ENCODE measurements at regions not wholly inside any gene's neighbourhood (a gene's known extent, or its start where the extent isn't known, plus 50 kb on each side); places are given as distances from the start of the nearest gene placed in this dataset.

DNA sequence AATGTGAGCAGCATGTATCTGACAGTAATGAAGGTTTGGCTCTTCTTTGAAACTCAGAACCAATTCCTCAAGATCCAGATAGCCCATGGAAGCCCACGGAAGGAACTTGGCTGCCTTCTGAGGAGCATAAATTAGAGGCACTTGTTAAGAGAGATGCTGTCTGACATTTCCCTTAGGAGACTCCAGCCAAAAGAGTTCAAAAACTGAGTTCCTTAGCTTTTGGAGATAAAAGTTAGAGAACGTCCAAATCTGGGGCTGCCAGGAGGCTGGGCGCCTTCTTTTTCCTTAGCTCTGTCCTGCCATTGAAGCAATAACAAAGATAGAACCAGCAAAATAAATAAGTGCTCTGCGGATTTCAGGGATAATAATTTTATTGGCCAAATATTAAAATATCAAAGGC, 439.6 kb upstream of the USP24 start:
- ChIA-PET POLR2A (ENCODE audit: unreplicated experiment) (no interaction called here), CTCF (no interaction called here)
- Histone ChIP-seq H3K4me3 (ENCODE audit: low read length) (no peak overlapping the region), H3K9me3 (ENCODE audit: low read length) (no peaks in the 10 kb centered on the region), H3F3A (ENCODE audit: low read length, unreplicated experiment) (no peaks in the 10 kb centered on the region), H3K36me3 (ENCODE audit: low read depth, low read length) (no peaks in the 10 kb centered on the region), H2AFZ (ENCODE audit: low read length) (no peak overlapping the region), H3K4me2 (ENCODE audit: low read length) (no peak overlapping the region), H3K27ac (ENCODE audit: low read length) (no peak overlapping the region), H3K9ac (ENCODE audit: low read length) (no peak overlapping the region), H3K9me2 (replicated peaks; ENCODE audit: low read length) (no peaks in the 10 kb centered on the region), H3K4me1 (ENCODE audit: insufficient read depth, low read length) (no peaks in the 10 kb centered on the region), H3K27me3 (ENCODE audit: low read length) (no peaks in the 10 kb centered on the region), H3K79me2 (ENCODE audit: low read length) (no peaks in the 10 kb centered on the region), H4K20me1 (ENCODE audit: low read length) (no peaks in the 10 kb centered on the region)
- no peak for ATAC-seq
- intact Hi-C loops (cut with micrococcal nuclease) = no loop called here
- DNase-seq = no peak
- BruUV-seq (replicated peaks) = no TSS peak
- TF ChIP-seq, protein P1, sequence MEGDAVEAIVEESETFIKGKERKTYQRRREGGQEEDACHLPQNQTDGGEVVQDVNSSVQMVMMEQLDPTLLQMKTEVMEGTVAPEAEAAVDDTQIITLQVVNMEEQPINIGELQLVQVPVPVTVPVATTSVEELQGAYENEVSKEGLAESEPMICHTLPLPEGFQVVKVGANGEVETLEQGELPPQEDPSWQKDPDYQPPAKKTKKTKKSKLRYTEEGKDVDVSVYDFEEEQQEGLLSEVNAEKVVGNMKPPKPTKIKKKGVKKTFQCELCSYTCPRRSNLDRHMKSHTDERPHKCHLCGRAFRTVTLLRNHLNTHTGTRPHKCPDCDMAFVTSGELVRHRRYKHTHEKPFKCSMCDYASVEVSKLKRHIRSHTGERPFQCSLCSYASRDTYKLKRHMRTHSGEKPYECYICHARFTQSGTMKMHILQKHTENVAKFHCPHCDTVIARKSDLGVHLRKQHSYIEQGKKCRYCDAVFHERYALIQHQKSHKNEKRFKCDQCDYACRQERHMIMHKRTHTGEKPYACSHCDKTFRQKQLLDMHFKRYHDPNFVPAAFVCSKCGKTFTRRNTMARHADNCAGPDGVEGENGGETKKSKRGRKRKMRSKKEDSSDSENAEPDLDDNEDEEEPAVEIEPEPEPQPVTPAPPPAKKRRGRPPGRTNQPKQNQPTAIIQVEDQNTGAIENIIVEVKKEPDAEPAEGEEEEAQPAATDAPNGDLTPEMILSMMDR (conservative IDR thresholded peaks at IDR 0.05; ENCODE audit: low read depth, low read length) = no peak
- TF ChIP-seq EZH2phosphoT487 (IDR thresholded peaks at IDR 0.05; ENCODE audit: borderline replicate concordance, low read length) (no peak), EZH2 (IDR thresholded peaks at IDR 0.05; ENCODE audit: low read length, unreplicated experiment) (no peak)

- CTCF ChIA-PET = no interaction called here
- no TSS peak for BruUV-seq (replicated peaks)
Observed at GRCh38 chr1:55654171-55654570, 439.0 kb upstream of the USP24 start.

DNA sequence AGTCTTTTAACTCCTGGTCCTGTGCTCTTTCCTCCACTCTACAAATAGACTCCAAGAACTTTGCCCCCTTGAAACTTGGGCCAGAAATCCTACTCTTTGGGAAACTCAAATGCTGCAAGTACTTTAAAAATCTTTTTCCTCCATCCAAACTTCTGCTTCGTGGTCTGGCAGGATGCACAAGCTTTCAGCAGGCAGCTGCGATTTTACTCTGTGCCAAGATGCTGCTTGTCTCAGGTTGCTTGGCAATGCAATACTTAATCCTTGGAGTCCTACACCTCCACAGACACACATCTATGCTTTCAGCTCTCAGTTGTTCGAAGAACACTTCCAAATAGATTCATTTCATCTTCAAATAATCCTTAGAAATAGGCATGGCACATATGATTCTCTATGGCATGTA, 435.3 kb upstream of the USP24 start:
- H2AFZ ChIP-seq (ENCODE audit: low read length) = no peak overlapping the region
- no peak overlapping the region for H3K27ac ChIP-seq (ENCODE audit: low read length)
- ATAC-seq (no peak), DNase-seq (no peak)
- no peak overlapping the region for H3K4me3 ChIP-seq (ENCODE audit: low read length)
- no peak overlapping the region for H3K9ac ChIP-seq (ENCODE audit: low read length)
- no peaks in the 10 kb centered on the region for H3K9me3 ChIP-seq (ENCODE audit: low read length)
- no peaks in the 10 kb centered on the region for H4K20me1 ChIP-seq (ENCODE audit: low read length)
- no peaks in the 10 kb centered on the region for H3K9me2 ChIP-seq (replicated peaks; ENCODE audit: low read length)
- H3K27me3 ChIP-seq (ENCODE audit: low read length) = no peaks in the 10 kb centered on the region
- CTCF ChIA-PET = no interaction called here
- intact Hi-C loops (cut with micrococcal nuclease) = no loop called here
- H3K79me2 ChIP-seq (ENCODE audit: low read length) = no peaks in the 10 kb centered on the region
- no peaks in the 10 kb centered on the region for H3K36me3 ChIP-seq (ENCODE audit: low read depth, low read length)
- no peaks in the 10 kb centered on the region for H3F3A ChIP-seq (ENCODE audit: low read length, unreplicated experiment)
- BruUV-seq (replicated peaks) = no TSS peak
- TF ChIP-seq, protein P1 (conservative IDR thresholded peaks at IDR 0.05; ENCODE audit: low read depth, low read length) = no peak
- TF ChIP-seq EZH2phosphoT487 (IDR thresholded peaks at IDR 0.05; ENCODE audit: borderline replicate concordance, low read length) = no peak
- TF ChIP-seq EZH2 (IDR thresholded peaks at IDR 0.05; ENCODE audit: low read length, unreplicated experiment) = no peak
- POLR2A ChIA-PET (ENCODE audit: unreplicated experiment) = no interaction called here
- no peak overlapping the region for H3K4me2 ChIP-seq (ENCODE audit: low read length)
- H3K4me1 ChIP-seq (ENCODE audit: insufficient read depth, low read length) = no peaks in the 10 kb centered on the region

More at GRCh38 chr1:55654171-55654570, 439.0 kb upstream of the USP24 start:
- H3K79me2 ChIP-seq (ENCODE audit: low read length) = no peaks in the 10 kb centered on the region
- H3K4me2 ChIP-seq (ENCODE audit: low read length) = no peak overlapping the region
- no peaks in the 10 kb centered on the region for H3K9me2 ChIP-seq (replicated peaks; ENCODE audit: low read length)
- TF ChIP-seq EZH2phosphoT487 (IDR thresholded peaks at IDR 0.05; ENCODE audit: borderline replicate concordance, low read length) = no peak
- TF ChIP-seq EZH2 (IDR thresholded peaks at IDR 0.05; ENCODE audit: low read length, unreplicated experiment) = no peak
- TF ChIP-seq, protein P1 (conservative IDR thresholded peaks at IDR 0.05; ENCODE audit: low read depth, low read length) = no peak
- no peak overlapping the region for H2AFZ ChIP-seq (ENCODE audit: low read length)
- no peaks in the 10 kb centered on the region for H3K36me3 ChIP-seq (ENCODE audit: low read depth, low read length)
- H3K9ac ChIP-seq (ENCODE audit: low read length) = no peak overlapping the region
- POLR2A ChIA-PET (ENCODE audit: unreplicated experiment) = no interaction called here
- intact Hi-C loops (cut with micrococcal nuclease) = no loop called here
- H3K27ac ChIP-seq (ENCODE audit: low read length) = no peak overlapping the region
- H3F3A ChIP-seq (ENCODE audit: low read length, unreplicated experiment) = no peaks in the 10 kb centered on the region
- H3K4me3 ChIP-seq (ENCODE audit: low read length) = no peak overlapping the region
- H3K27me3 ChIP-seq (ENCODE audit: low read length) = no peaks in the 10 kb centered on the region
- no peaks in the 10 kb centered on the region for H3K4me1 ChIP-seq (ENCODE audit: insufficient read depth, low read length)
- no peaks in the 10 kb centered on the region for H3K9me3 ChIP-seq (ENCODE audit: low read length)
- no peaks in the 10 kb centered on the region for H4K20me1 ChIP-seq (ENCODE audit: low read length)
- DNase-seq (no peak), ATAC-seq (no peak)
